GM12878 (cell line): ENCODE measurements at regions not wholly inside any gene's neighbourhood (a gene's known extent, or its start where the extent isn't known, plus 50 kb on each side); places are given as distances from the start of the nearest gene placed in this dataset.

Experiments used
- ATAC-seq: fragments of 200-7000 bp; cut with Tn5 transposase; 3 replicates; pipeline ENCODE4 v1.9.1; 2020; ENCODE audit warnings: mild to moderate bottlenecking, moderate library complexity
- BruUV-seq: library from RNA; stranded (reverse); fragments of 400-500 nt; replicated peaks from 2 replicates; lab custom pipeline; 2021; lab: Mats Ljungman, UMichigan
- CTCF ChIA-PET: fragments of 300-600 bp; sonication (Branson Sonifier 250); formaldehyde crosslinking; extraction: SDS; loops from one replicate; lab custom pipeline; 2021; ENCODE audit warnings: inconsistent platforms; lab: Yijun Ruan, JAX
- POLR2A ChIA-PET: fragments of 350-600 bp; formaldehyde crosslinking; extraction: SDS; loops from one replicate; lab custom pipeline; 2021; ENCODE audit warnings: inconsistent platforms; lab: Charles Lee
- RAD21 ChIA-PET: fragments of 300-600 bp; sonication (Branson Sonifier 250); formaldehyde crosslinking; loops from one replicate; lab custom pipeline; 2023; ENCODE audit warnings: antibody characterized with exemption; ENCODE audit not compliant: unreplicated experiment; lab: Charles Lee
- SMC1A ChIA-PET: fragments of 300-600 bp; sonication (Branson Sonifier 250); formaldehyde crosslinking; loops from one replicate; lab custom pipeline; 2023; ENCODE audit not compliant: unreplicated experiment, uncharacterized antibody; lab: Charles Lee
- DNase-seq: peaks from one replicate; pipeline ENCODE4 v3.0.0-alpha.2; 2011; ENCODE audit warnings: low read depth, low spot score
- FAIRE-seq: peaks from 3 replicates; lab custom pipeline; 2011; peaks lifted over from hg19 to GRCh38; lab: Jason Lieb, UNC
- H2AFZ ChIP-seq: 2 replicates; pipeline ENCODE4 v1.6.0; 2011; ENCODE audit warnings: low read depth, low read length, control low read depth; ENCODE audit not compliant: control insufficient read depth
- H3K27ac ChIP-seq: 2 replicates; pipeline ENCODE4 v1.5.1; 2011; ENCODE audit warnings: control low read depth; ENCODE audit not compliant: control insufficient read depth, insufficient read depth
- H3K27me3 ChIP-seq, 2 experiments: replicated peaks in 1 of 2; 2 replicates each; pipeline versions ENCODE4 v1.6.0 to v1.6.1; 2011; ENCODE audit warnings: low read length in 1 of 2; ENCODE audit not compliant: control insufficient read depth in 2 of 2, insufficient read depth in 2 of 2
- H3K36me3 ChIP-seq, 2 experiments: 2 replicates each; pipeline ENCODE4 v1.5.1; 2011; ENCODE audit warnings: low read length in 1 of 2; ENCODE audit not compliant: control insufficient read depth in 2 of 2, insufficient read depth in 2 of 2
- H3K4me1 ChIP-seq: 2 replicates; pipeline ENCODE4 v1.6.1; 2011; ENCODE audit warnings: mild to moderate bottlenecking, low read length, moderate library complexity, mixed read lengths; ENCODE audit not compliant: control insufficient read depth, insufficient read depth
- H3K4me2 ChIP-seq: 2 replicates; pipeline ENCODE4 v1.6.0; 2011; ENCODE audit warnings: control low read depth; ENCODE audit not compliant: control insufficient read depth, insufficient read depth
- H3K4me3 ChIP-seq: fragments of 200-600 bp; sonication (generic); 2 replicates; pipeline ENCODE4 v1.5.1; 2016
- H3K79me2 ChIP-seq: 2 replicates; pipeline ENCODE4 v1.6.0; 2011; ENCODE audit warnings: low read length; ENCODE audit not compliant: control insufficient read depth, insufficient read depth
- H3K9ac ChIP-seq: 2 replicates; pipeline ENCODE4 v1.8.0; 2011; ENCODE audit warnings: low read length, control low read depth, mixed read lengths; ENCODE audit not compliant: control insufficient read depth, insufficient read depth
- H3K9me3 ChIP-seq: replicated peaks from 3 replicates; pipeline ENCODE4 v1.5.1; 2011; ENCODE audit warnings: mild to moderate bottlenecking, low read length; ENCODE audit not compliant: control insufficient read depth, insufficient read depth
- H4K20me1 ChIP-seq: 2 replicates; pipeline ENCODE4 v1.6.0; 2011; ENCODE audit not compliant: control insufficient read depth, insufficient read depth
- PAX5 ChIP-seq: IDR thresholded peaks from 2 replicates; pipeline ENCODE4 v1.6.1; 2011; ENCODE audit warnings: low read depth, low read length, borderline replicate concordance
- TARDBP ChIP-seq: IDR thresholded peaks from 2 replicates; pipeline ENCODE4 v1.6.1; 2016; ENCODE audit warnings: borderline replicate concordance
- ZBTB40 ChIP-seq: fragments of 450-650 bp; IDR thresholded peaks from 2 replicates; pipeline ENCODE4 v1.6.1; 2016; ENCODE audit warnings: mild to moderate bottlenecking, moderate library complexity, borderline replicate concordance
- WGBS: methylation state at CpG from one replicate; pipeline ENCODE4 v1.1.6; 2016; ENCODE audit warnings: low lambda C conversion rate; ENCODE audit not compliant: insufficient replicate concordance, insufficient coverage; ENCODE audit errors: missing lambda C conversion rate; 5-methylcytosine and 5-hydroxymethylcytosine counted together
- in situ Hi-C: fragments of 300-500 bp; cut with MboI; formaldehyde crosslinking; loops from 9 replicates; pipeline ENCODE4 v1.14.3; 2018; ENCODE audit warnings: mixed read lengths
- intact Hi-C: fragments of 100-400 bp; cut with micrococcal nuclease; formaldehyde crosslinking; loops from one replicate; pipeline ENCODE4 v1.14.2; 2022; ENCODE audit not compliant: unreplicated experiment
- TF ChIP-seq, protein P1 (sequence below): fragments of 150-350 bp; IDR thresholded peaks from 2 replicates; pipeline ENCODE4 v1.6.1; 2016; ENCODE audit warnings: low read depth, low read length

- SMC1A ChIA-PET: no interaction called here
- POLR2A ChIA-PET: no interaction called here
- H3K9ac ChIP-seq: no peak overlapping the region
- no peak overlapping the region for H3K27ac ChIP-seq
- H3K4me3 ChIP-seq: no peak overlapping the region
- no peak for TF ChIP-seq ZBTB40
- no peak for TF ChIP-seq PAX5
- TF ChIP-seq TARDBP: no peak
- TF ChIP-seq, protein P1, sequence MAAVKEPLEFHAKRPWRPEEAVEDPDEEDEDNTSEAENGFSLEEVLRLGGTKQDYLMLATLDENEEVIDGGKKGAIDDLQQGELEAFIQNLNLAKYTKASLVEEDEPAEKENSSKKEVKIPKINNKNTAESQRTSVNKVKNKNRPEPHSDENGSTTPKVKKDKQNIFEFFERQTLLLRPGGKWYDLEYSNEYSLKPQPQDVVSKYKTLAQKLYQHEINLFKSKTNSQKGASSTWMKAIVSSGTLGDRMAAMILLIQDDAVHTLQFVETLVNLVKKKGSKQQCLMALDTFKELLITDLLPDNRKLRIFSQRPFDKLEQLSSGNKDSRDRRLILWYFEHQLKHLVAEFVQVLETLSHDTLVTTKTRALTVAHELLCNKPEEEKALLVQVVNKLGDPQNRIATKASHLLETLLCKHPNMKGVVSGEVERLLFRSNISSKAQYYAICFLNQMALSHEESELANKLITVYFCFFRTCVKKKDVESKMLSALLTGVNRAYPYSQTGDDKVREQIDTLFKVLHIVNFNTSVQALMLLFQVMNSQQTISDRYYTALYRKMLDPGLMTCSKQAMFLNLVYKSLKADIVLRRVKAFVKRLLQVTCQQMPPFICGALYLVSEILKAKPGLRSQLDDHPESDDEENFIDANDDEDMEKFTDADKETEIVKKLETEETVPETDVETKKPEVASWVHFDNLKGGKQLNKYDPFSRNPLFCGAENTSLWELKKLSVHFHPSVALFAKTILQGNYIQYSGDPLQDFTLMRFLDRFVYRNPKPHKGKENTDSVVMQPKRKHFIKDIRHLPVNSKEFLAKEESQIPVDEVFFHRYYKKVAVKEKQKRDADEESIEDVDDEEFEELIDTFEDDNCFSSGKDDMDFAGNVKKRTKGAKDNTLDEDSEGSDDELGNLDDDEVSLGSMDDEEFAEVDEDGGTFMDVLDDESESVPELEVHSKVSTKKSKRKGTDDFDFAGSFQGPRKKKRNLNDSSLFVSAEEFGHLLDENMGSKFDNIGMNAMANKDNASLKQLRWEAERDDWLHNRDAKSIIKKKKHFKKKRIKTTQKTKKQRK: no peak
- TF ChIP-seq, all 136 proteins: peak for 0
- WGBS: 24% methylated on average over 6 of the region's 6 CpGs
- in situ Hi-C loops (loop anchor here (25.0 kb wide), 1 partner anchor 173 kb away; the partner anchor contains the start of gene LINGO1), intact Hi-C loops (no loop called here)
- ATAC-seq (no peak), DNase-seq (no peak), FAIRE-seq (no peak)
- RAD21 ChIA-PET: no interaction called here
- CTCF ChIA-PET: no interaction called here
- H3K79me2 ChIP-seq: no peaks in the 10 kb centered on the region
- H4K20me1 ChIP-seq: no peaks in the 10 kb centered on the region
- peaks cover 0 to 6% of the 10 kb centered on the region in 2 experiments; a peak in 2 of 4 replicates for H3K27me3 ChIP-seq
- no peak overlapping the region for H2AFZ ChIP-seq
- BruUV-seq: no TSS peak
- no peaks in the 10 kb centered on the region for H3K36me3 ChIP-seq
- no peak overlapping the region for H3K4me2 ChIP-seq
- H3K9me3 ChIP-seq: no peaks in the 10 kb centered on the region
- no peaks in the 10 kb centered on the region for H3K4me1 ChIP-seq
Observed at GRCh38 chr15:77810130-77810571, 177.4 kb upstream of the LINGO1 start.
